ENCODE measurements at regions not wholly inside any gene's neighbourhood (a gene's known extent, or its start where the extent isn't known, plus 50 kb on each side); places are given as distances from the start of the nearest gene placed in this dataset.

DNA sequence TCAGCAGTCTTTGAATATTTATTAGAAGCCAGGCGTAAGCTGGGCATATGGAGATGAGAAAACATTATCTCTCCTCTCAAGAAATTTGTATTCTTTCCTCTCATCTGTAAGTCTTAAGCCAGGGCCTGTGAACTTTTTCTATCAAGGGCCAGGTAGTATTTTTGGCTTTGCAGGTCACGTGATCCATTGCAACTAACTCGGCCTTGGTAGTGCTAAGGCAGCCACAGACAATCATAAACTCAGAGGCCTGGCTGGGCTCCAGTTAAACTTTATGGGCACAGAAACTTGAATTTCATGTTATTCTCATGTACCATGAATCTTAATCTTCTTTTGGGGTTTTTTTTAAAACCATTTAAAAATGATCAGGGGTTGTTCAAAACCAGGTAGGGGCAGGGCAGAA is 117.4 kb upstream of the PELI2 start:
- no peak for TF ChIP-seq POLR2A (IDR thresholded peaks at IDR 0.05)
- TF ChIP-seq, protein P1, sequence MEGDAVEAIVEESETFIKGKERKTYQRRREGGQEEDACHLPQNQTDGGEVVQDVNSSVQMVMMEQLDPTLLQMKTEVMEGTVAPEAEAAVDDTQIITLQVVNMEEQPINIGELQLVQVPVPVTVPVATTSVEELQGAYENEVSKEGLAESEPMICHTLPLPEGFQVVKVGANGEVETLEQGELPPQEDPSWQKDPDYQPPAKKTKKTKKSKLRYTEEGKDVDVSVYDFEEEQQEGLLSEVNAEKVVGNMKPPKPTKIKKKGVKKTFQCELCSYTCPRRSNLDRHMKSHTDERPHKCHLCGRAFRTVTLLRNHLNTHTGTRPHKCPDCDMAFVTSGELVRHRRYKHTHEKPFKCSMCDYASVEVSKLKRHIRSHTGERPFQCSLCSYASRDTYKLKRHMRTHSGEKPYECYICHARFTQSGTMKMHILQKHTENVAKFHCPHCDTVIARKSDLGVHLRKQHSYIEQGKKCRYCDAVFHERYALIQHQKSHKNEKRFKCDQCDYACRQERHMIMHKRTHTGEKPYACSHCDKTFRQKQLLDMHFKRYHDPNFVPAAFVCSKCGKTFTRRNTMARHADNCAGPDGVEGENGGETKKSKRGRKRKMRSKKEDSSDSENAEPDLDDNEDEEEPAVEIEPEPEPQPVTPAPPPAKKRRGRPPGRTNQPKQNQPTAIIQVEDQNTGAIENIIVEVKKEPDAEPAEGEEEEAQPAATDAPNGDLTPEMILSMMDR (IDR thresholded peaks at IDR 0.05): no peak
